ENCODE measurements at regions not wholly inside any gene's neighbourhood (a gene's known extent, or its start where the extent isn't known, plus 50 kb on each side); places are given as distances from the start of the nearest gene placed in this dataset.

- H3K4me3 ChIP-seq (ENCODE audit: low read length) = no peak overlapping the region
- DNase-seq (ENCODE audit: low read depth) = no peak
- no peak for TF ChIP-seq CTCF (IDR thresholded peaks at IDR 0.05; ENCODE audit: insufficient read depth, low read depth, low read length, missing control alignments)
Measured at GRCh38 chr18:61729322-61729721, 163.5 kb downstream of the RNF152 start.

GRCh38 chr18:61727241-61728193 lies 165.3 kb downstream of the RNF152 start:
- no peak for TF ChIP-seq CTCF (IDR thresholded peaks at IDR 0.05; ENCODE audit: insufficient read depth, low read depth, low read length, missing control alignments)
- peak; percentile 25 for DNase-seq (ENCODE audit: low read depth)
- no peak overlapping the region for H3K4me3 ChIP-seq (ENCODE audit: low read length)

GRCh38 chr18:61724532-61724931 lies 168.3 kb downstream of the RNF152 start:
- TF ChIP-seq CTCF (IDR thresholded peaks at IDR 0.05; ENCODE audit: insufficient read depth, low read depth, low read length, missing control alignments) = no peak
- no peak overlapping the region for H3K4me3 ChIP-seq (ENCODE audit: low read length)
- DNase-seq (ENCODE audit: low read depth) = no peak

GRCh38 chr18:61722247-61722646 lies 170.6 kb downstream of the RNF152 start:
- DNase-seq (ENCODE audit: low read depth) = no peak
- no peak overlapping the region for H3K4me3 ChIP-seq (ENCODE audit: low read length)
- no peak for TF ChIP-seq CTCF (IDR thresholded peaks at IDR 0.05; ENCODE audit: insufficient read depth, low read depth, low read length, missing control alignments)

- TF ChIP-seq CTCF (IDR thresholded peaks at IDR 0.05; ENCODE audit: insufficient read depth, low read depth, low read length, missing control alignments) = no peak
- no peak overlapping the region for H3K4me3 ChIP-seq (ENCODE audit: low read length)
Measured at GRCh38 chr18:61720496-61720895, 172.3 kb downstream of the RNF152 start.

GRCh38 chr18:61719671-61720070 lies 173.1 kb downstream of the RNF152 start:
- no peak overlapping the region for H3K4me3 ChIP-seq (ENCODE audit: low read length)

More at GRCh38 chr18:61720496-61720895, 172.3 kb downstream of the RNF152 start:
- no peak for DNase-seq (ENCODE audit: low read depth)

More at GRCh38 chr18:61719671-61720070, 173.1 kb downstream of the RNF152 start:
- no peak for DNase-seq (ENCODE audit: low read depth)
- TF ChIP-seq CTCF (IDR thresholded peaks at IDR 0.05; ENCODE audit: insufficient read depth, low read depth, low read length, missing control alignments) = no peak

Measured in epithelial cell of esophagus (primary cell).